OCI-LY7 (cell line): ENCODE measurements at regions not wholly inside any gene's neighbourhood (a gene's known extent, or its start where the extent isn't known, plus 50 kb on each side); places are given as distances from the start of the nearest gene placed in this dataset.

Source experiments
- BruUV-seq: library from RNA; stranded (reverse); fragments of 400-500 nt; replicated peaks from 2 replicates; lab custom pipeline; 2021; lab: Mats Ljungman, UMichigan
- CTCF ChIA-PET: fragments of 300-600 bp; sonication (Branson Sonifier 250); formaldehyde crosslinking; loops from one replicate; lab custom pipeline; 2022; ENCODE audit warnings: antibody characterized with exemption; ENCODE audit not compliant: unreplicated experiment; lab: Charles Lee
- POLR2A ChIA-PET: fragments of 300-600 bp; sonication (Branson Sonifier 250); formaldehyde crosslinking; loops from one replicate; lab custom pipeline; 2022; ENCODE audit warnings: antibody characterized with exemption; lab: Charles Lee
- DNase-seq: peaks from one replicate; pipeline ENCODE4 v3.0.0-alpha.2; 2015; ENCODE audit warnings: low spot score
- H2AFZ ChIP-seq: fragments of 200-600 bp; sonication (generic), shearing (Covaris generic); 2 replicates; pipeline ENCODE4 v1.6.1; 2014; ENCODE audit warnings: mild to moderate bottlenecking, antibody characterized with exemption, low read length, moderate library complexity
- H3K27ac ChIP-seq: fragments of 200-600 bp; sonication (generic); 2 replicates; pipeline ENCODE4 v1.5.1; 2014; ENCODE audit warnings: mixed run types, low read depth, mild to moderate bottlenecking, moderate library complexity, low read length, inconsistent platforms; ENCODE audit not compliant: poor library complexity, severe bottlenecking
- H3K36me3 ChIP-seq: fragments of 200-600 bp; sonication (generic); 2 replicates; pipeline ENCODE4 v1.6.1; 2014; ENCODE audit warnings: mild to moderate bottlenecking, antibody characterized with exemption, low read length, moderate library complexity, mixed read lengths; ENCODE audit not compliant: insufficient read depth
- H3K4me1 ChIP-seq: fragments of 200-600 bp; sonication (generic); 2 replicates; pipeline ENCODE4 v1.5.1; 2014; ENCODE audit warnings: mild to moderate bottlenecking, low read length; ENCODE audit not compliant: insufficient read depth, poor library complexity, severe bottlenecking
- H3K4me2 ChIP-seq: fragments of 200-600 bp; sonication (generic); 2 replicates; pipeline ENCODE4 v1.6.1; 2014; ENCODE audit warnings: mild to moderate bottlenecking, low read length
- H3K4me3 ChIP-seq: fragments of 200-600 bp; sonication (generic); 2 replicates; pipeline ENCODE4 v1.5.1; 2014; ENCODE audit warnings: mild to moderate bottlenecking, low read depth, low read length; ENCODE audit not compliant: poor library complexity, severe bottlenecking
- H3K79me2 ChIP-seq: fragments of 200-600 bp; sonication (generic); 2 replicates; pipeline ENCODE4 v1.6.1; 2016; ENCODE audit warnings: low read depth, mild to moderate bottlenecking, low read length, moderate library complexity, mixed read lengths; ENCODE audit not compliant: insufficient read depth
- H3K9me2 ChIP-seq: fragments of 200-600 bp; sonication (generic); 2 replicates; pipeline ENCODE4 v1.6.1; 2016; ENCODE audit warnings: mild to moderate bottlenecking, low read length, mixed read lengths; ENCODE audit not compliant: insufficient read depth
- H3K9me3 ChIP-seq: fragments of 200-600 bp; sonication (generic); 2 replicates; pipeline ENCODE4 v1.6.1; 2014; ENCODE audit warnings: mild to moderate bottlenecking, mixed run types, low read length, mixed read lengths
- H4K20me1 ChIP-seq: fragments of 200-600 bp; sonication (generic); 2 replicates; pipeline ENCODE4 v1.6.1; 2014; ENCODE audit warnings: mild to moderate bottlenecking, antibody characterized with exemption, low read length, moderate library complexity, mixed read lengths; ENCODE audit not compliant: insufficient read depth
- EZH2phosphoT487 ChIP-seq: fragments of 200-600 bp; sonication (generic); IDR thresholded peaks from 2 replicates; pipeline ENCODE4 v1.6.1; 2018; ENCODE audit warnings: low read depth, borderline replicate concordance, mild to moderate bottlenecking, mixed run types, antibody characterized with exemption, low read length, moderate library complexity, mixed read lengths
- intact Hi-C: fragments of 100-400 bp; cut with micrococcal nuclease; formaldehyde crosslinking; loops from one replicate; pipeline ENCODE4 v1.10.0; 2022; ENCODE audit not compliant: unreplicated experiment
- TF ChIP-seq, protein P1 (sequence below): fragments of 200-600 bp; sonication (generic); conservative IDR thresholded peaks from 2 replicates; pipeline ENCODE4 v1.5.1; 2014; ENCODE audit warnings: mild to moderate bottlenecking, antibody characterized with exemption, low read length, moderate library complexity, mixed read lengths

GRCh38 chr10:6738112-6738768 is 158.2 kb upstream of the PRKCQ start:
- H2AFZ ChIP-seq, result no peak overlapping the region
- no peak overlapping the region for H3K4me3 ChIP-seq
- no peaks in the 10 kb centered on the region for H3K79me2 ChIP-seq
- H4K20me1 ChIP-seq, result no peaks in the 10 kb centered on the region
- no TSS peak for BruUV-seq
- POLR2A ChIA-PET, result no interaction called here
- H3K27ac ChIP-seq, result no peak overlapping the region
- H3K4me1 ChIP-seq, result no peaks in the 10 kb centered on the region
- no peaks in the 10 kb centered on the region for H3K9me3 ChIP-seq
- TF ChIP-seq, protein P1, sequence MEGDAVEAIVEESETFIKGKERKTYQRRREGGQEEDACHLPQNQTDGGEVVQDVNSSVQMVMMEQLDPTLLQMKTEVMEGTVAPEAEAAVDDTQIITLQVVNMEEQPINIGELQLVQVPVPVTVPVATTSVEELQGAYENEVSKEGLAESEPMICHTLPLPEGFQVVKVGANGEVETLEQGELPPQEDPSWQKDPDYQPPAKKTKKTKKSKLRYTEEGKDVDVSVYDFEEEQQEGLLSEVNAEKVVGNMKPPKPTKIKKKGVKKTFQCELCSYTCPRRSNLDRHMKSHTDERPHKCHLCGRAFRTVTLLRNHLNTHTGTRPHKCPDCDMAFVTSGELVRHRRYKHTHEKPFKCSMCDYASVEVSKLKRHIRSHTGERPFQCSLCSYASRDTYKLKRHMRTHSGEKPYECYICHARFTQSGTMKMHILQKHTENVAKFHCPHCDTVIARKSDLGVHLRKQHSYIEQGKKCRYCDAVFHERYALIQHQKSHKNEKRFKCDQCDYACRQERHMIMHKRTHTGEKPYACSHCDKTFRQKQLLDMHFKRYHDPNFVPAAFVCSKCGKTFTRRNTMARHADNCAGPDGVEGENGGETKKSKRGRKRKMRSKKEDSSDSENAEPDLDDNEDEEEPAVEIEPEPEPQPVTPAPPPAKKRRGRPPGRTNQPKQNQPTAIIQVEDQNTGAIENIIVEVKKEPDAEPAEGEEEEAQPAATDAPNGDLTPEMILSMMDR, result no peak
- TF ChIP-seq EZH2phosphoT487, result no peak
- H3K4me2 ChIP-seq, result no peak overlapping the region
- H3K36me3 ChIP-seq, result no peaks in the 10 kb centered on the region
- no peaks in the 10 kb centered on the region for H3K9me2 ChIP-seq
- no peak for DNase-seq
- intact Hi-C loops, result no loop called here
- CTCF ChIA-PET, result no interaction called here

DNA sequence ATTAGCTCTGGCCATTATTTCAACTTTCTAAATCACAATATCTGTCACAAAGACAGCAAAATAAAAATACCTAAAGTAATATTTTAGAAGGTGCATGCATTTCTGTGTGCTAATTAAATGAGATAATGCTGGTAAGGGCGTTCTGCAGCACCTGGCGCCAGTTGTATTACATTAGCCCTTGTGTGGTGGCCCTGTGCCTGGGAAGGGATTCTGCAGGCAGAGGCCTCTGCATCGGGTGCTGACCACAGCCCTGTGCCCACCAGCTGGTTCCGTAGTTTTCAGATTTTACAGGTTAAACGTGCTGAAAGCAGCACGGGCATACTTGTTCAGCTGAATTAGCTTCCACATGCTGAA is 157.7 kb upstream of the PRKCQ start:
- Histone ChIP-seq H3K27ac (no peak overlapping the region), H3K4me3 (no peak overlapping the region), H3K4me2 (no peak overlapping the region), H3K9me2 (no peaks in the 10 kb centered on the region), H4K20me1 (no peaks in the 10 kb centered on the region), H3K79me2 (no peaks in the 10 kb centered on the region), H3K36me3 (no peaks in the 10 kb centered on the region), H3K4me1 (no peaks in the 10 kb centered on the region), H3K9me3 (no peaks in the 10 kb centered on the region), H2AFZ (no peak overlapping the region)
- CTCF ChIA-PET, result no interaction called here
- POLR2A ChIA-PET, result no interaction called here
- no TSS peak for BruUV-seq
- intact Hi-C loops, result no loop called here
- TF ChIP-seq, protein P1, result no peak
- no peak for TF ChIP-seq EZH2phosphoT487
- DNase-seq, result no peak

DNA sequence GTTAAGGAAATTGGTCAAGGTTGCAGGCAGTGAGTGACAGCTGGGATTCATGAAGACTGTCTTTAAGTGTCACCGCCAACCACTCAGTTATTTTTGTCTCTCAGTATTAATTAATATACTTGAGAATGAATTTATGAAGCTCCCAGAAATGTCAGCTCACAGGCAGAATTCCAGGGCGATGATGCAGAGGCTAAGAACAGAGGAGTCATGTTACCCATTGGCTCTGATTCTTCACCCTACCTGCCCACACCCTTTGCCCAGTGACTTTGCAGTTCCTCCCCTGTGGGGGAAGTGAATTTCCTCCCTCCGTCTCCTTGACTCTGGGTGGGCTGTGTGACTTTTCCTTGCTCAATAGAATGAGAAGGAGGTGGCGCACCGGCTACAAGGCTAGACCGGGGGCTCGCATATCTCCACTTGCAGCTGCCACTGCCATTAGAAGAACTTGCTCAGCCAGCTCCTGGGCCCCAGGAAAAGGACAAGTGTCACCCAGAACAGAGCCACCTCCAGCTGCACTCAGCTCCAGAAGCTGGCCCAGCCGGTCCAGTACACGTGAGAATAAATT is 157.1 kb upstream of the PRKCQ start:
- H4K20me1 ChIP-seq, result no peaks in the 10 kb centered on the region
- no peak overlapping the region for H2AFZ ChIP-seq
- H3K79me2 ChIP-seq, result no peaks in the 10 kb centered on the region
- no peaks in the 10 kb centered on the region for H3K9me3 ChIP-seq
- no TSS peak for BruUV-seq
- no peaks in the 10 kb centered on the region for H3K36me3 ChIP-seq
- H3K4me3 ChIP-seq, result no peak overlapping the region
- H3K4me1 ChIP-seq, result no peaks in the 10 kb centered on the region
- TF ChIP-seq, protein P1, result no peak
- TF ChIP-seq EZH2phosphoT487, result no peak
- H3K27ac ChIP-seq, result no peak overlapping the region
- intact Hi-C loops, result no loop called here
- H3K9me2 ChIP-seq, result no peaks in the 10 kb centered on the region
- no peak for DNase-seq
- no peak overlapping the region for H3K4me2 ChIP-seq
- CTCF ChIA-PET, result no interaction called here
- POLR2A ChIA-PET, result no interaction called here
